ENCODE measurements at regions not wholly inside any gene's neighbourhood (a gene's known extent, or its start where the extent isn't known, plus 50 kb on each side); places are given as distances from the start of the nearest gene placed in this dataset.

- no peak for TF ChIP-seq CTCF (conservative IDR thresholded peaks at IDR 0.05)
- TF ChIP-seq ZFX (IDR thresholded peaks at IDR 0.05): no peak
- H3K27ac ChIP-seq: no peak overlapping the region
Measured at GRCh38 chr2:4964579-4964978, 727.6 kb upstream of the SOX11 start.

- no peak overlapping the region for H3K27ac ChIP-seq
- TF ChIP-seq ZFX (IDR thresholded peaks at IDR 0.05) (no peak), CTCF (conservative IDR thresholded peaks at IDR 0.05) (no peak)
Measured at GRCh38 chr2:4965556-4966320, 726.4 kb upstream of the SOX11 start.

- TF ChIP-seq CTCF (conservative IDR thresholded peaks at IDR 0.05): no peak
- TF ChIP-seq ZFX (IDR thresholded peaks at IDR 0.05): no peak
- H3K27ac ChIP-seq: no peak overlapping the region
Measured at GRCh38 chr2:4967206-4967605, 725.0 kb upstream of the SOX11 start.

- no peak for TF ChIP-seq ZFX (IDR thresholded peaks at IDR 0.05)
- no peak for TF ChIP-seq CTCF (conservative IDR thresholded peaks at IDR 0.05)
- H3K27ac ChIP-seq: no peak overlapping the region
Measured at GRCh38 chr2:4972472-4972871, 719.7 kb upstream of the SOX11 start.

GRCh38 chr2:4973354-4973753, 718.8 kb upstream of the SOX11 start:
- H3K27ac ChIP-seq: no peak overlapping the region
- no peak for TF ChIP-seq ZFX (IDR thresholded peaks at IDR 0.05)
- TF ChIP-seq CTCF (conservative IDR thresholded peaks at IDR 0.05): no peak

- H3K27ac ChIP-seq: no peak overlapping the region
- no peak for TF ChIP-seq CTCF (conservative IDR thresholded peaks at IDR 0.05)
- TF ChIP-seq ZFX (IDR thresholded peaks at IDR 0.05): no peak
Measured at GRCh38 chr2:4973973-4974372, 718.2 kb upstream of the SOX11 start.

GRCh38 chr2:4976407-4976806, 715.8 kb upstream of the SOX11 start:
- no peak for TF ChIP-seq ZFX (IDR thresholded peaks at IDR 0.05)
- TF ChIP-seq CTCF (conservative IDR thresholded peaks at IDR 0.05): no peak
- H3K27ac ChIP-seq: no peak overlapping the region

All from C4-2B (cell line).